H9 (cell line): ENCODE measurements at regions not wholly inside any gene's neighbourhood (a gene's known extent, or its start where the extent isn't known, plus 50 kb on each side); places are given as distances from the start of the nearest gene placed in this dataset.

Experiments used
- DNase-seq: peaks from one replicate; pipeline ENCODE4 v3.0.0-alpha.2; 2017
- H2AFZ ChIP-seq: one replicate; pipeline ENCODE4 v1.6.1; 2013; ENCODE audit warnings: mild to moderate bottlenecking, low read length, control low read depth, moderate library complexity
- H2AK5ac ChIP-seq: 2 replicates; pipeline ENCODE4 v1.6.1; 2013; ENCODE audit warnings: low read length, control low read depth, mixed read lengths; ENCODE audit not compliant: insufficient read length
- H2BK120ac ChIP-seq: one replicate; pipeline ENCODE4 v1.6.1; 2013; ENCODE audit warnings: low read depth, mild to moderate bottlenecking, low read length, control low read depth, inconsistent platforms; ENCODE audit not compliant: poor library complexity, severe bottlenecking
- H2BK12ac ChIP-seq: 2 replicates; pipeline ENCODE4 v1.6.1; 2013; ENCODE audit warnings: low read length, control low read depth, mixed read lengths, low read depth; ENCODE audit not compliant: insufficient read length
- H2BK15ac ChIP-seq: 2 replicates; pipeline ENCODE4 v1.6.1; 2013; ENCODE audit warnings: low read depth, low read length, control low read depth
- H2BK20ac ChIP-seq: one replicate; pipeline ENCODE4 v1.6.1; 2013; ENCODE audit warnings: low read depth, mild to moderate bottlenecking, low read length, control low read depth, inconsistent platforms; ENCODE audit not compliant: poor library complexity, severe bottlenecking
- H2BK5ac ChIP-seq: 2 replicates; pipeline ENCODE4 v1.6.1; 2013; ENCODE audit warnings: low read length, control low read depth, mixed read lengths; ENCODE audit not compliant: insufficient read length
- H3K14ac ChIP-seq: 2 replicates; pipeline ENCODE4 v1.6.1; 2013; ENCODE audit warnings: low read length, control low read depth; ENCODE audit not compliant: insufficient read depth
- H3K18ac ChIP-seq: 2 replicates; pipeline ENCODE4 v1.6.1; 2013; ENCODE audit warnings: low read depth, mild to moderate bottlenecking, mixed read lengths, low read length, control low read depth; ENCODE audit not compliant: insufficient read length
- H3K23ac ChIP-seq: 2 replicates; pipeline ENCODE4 v1.6.1; 2013; ENCODE audit warnings: low read length, control low read depth, mixed read lengths, low read depth; ENCODE audit not compliant: insufficient read length
- H3K23me2 ChIP-seq: 2 replicates; pipeline ENCODE4 v1.6.1; 2013; ENCODE audit warnings: low read depth, mild to moderate bottlenecking, mixed read lengths, low read length, control low read depth; ENCODE audit not compliant: insufficient read length, poor library complexity, severe bottlenecking
- H3K27ac ChIP-seq: 2 replicates; pipeline ENCODE4 v1.5.1; 2013; ENCODE audit warnings: low read length, control low read depth, mixed read lengths, low read depth; ENCODE audit not compliant: insufficient read length
- H3K27me3 ChIP-seq: 2 replicates; pipeline ENCODE4 v1.6.1; 2013; ENCODE audit warnings: low read length, control low read depth, inconsistent platforms; ENCODE audit not compliant: insufficient read depth
- H3K4ac ChIP-seq: 2 replicates; pipeline ENCODE4 v1.6.1; 2013; ENCODE audit warnings: low read depth, mild to moderate bottlenecking, control low read depth, inconsistent platforms, low read length, moderate library complexity
- H3K4me1 ChIP-seq: 2 replicates; pipeline ENCODE4 v1.6.1; 2013; ENCODE audit warnings: low read length, control low read depth, inconsistent platforms; ENCODE audit not compliant: insufficient read depth
- H3K4me2 ChIP-seq: 2 replicates; pipeline ENCODE4 v1.6.1; 2013; ENCODE audit warnings: low read length, control low read depth, mixed read lengths; ENCODE audit not compliant: insufficient read length, insufficient read depth
- H3K56ac ChIP-seq: 2 replicates; pipeline ENCODE4 v1.6.1; 2013; ENCODE audit warnings: low read depth, mild to moderate bottlenecking, mixed read lengths, low read length, control low read depth; ENCODE audit not compliant: insufficient read length
- H3K79me1 ChIP-seq: 2 replicates; pipeline ENCODE4 v1.6.1; 2013; ENCODE audit warnings: low read depth, mild to moderate bottlenecking, moderate library complexity, low read length, control low read depth, inconsistent platforms; ENCODE audit not compliant: insufficient read depth, poor library complexity, severe bottlenecking
- H3K79me2 ChIP-seq: 2 replicates; pipeline ENCODE4 v1.6.1; 2013; ENCODE audit warnings: low read length, control low read depth, inconsistent platforms; ENCODE audit not compliant: insufficient read depth
- H3K9ac ChIP-seq: 2 replicates; pipeline ENCODE4 v1.6.1; 2013; ENCODE audit warnings: low read length, control low read depth, mixed read lengths; ENCODE audit not compliant: insufficient read length; ENCODE audit errors: extremely low read depth
- H3K9me3 ChIP-seq: one replicate; pipeline ENCODE4 v1.6.1; 2013; ENCODE audit warnings: low read depth, low read length, inconsistent platforms; ENCODE audit not compliant: control insufficient read depth
- H3T11ph ChIP-seq: one replicate; pipeline ENCODE4 v1.6.1; 2013; ENCODE audit warnings: mild to moderate bottlenecking, low read length, control low read depth, inconsistent platforms
- H4K20me1 ChIP-seq: one replicate; pipeline ENCODE4 v1.6.1; 2013; ENCODE audit not compliant: control insufficient read depth, insufficient read length, insufficient read depth
- H4K5ac ChIP-seq: 2 replicates; pipeline ENCODE4 v1.6.1; 2013; ENCODE audit warnings: low read depth, mild to moderate bottlenecking, mixed read lengths, low read length, control low read depth; ENCODE audit not compliant: insufficient read length
- H4K8ac ChIP-seq: replicated peaks from 2 replicates; pipeline ENCODE4 v1.6.1; 2013; ENCODE audit warnings: low read length, control low read depth, mixed read lengths, low read depth; ENCODE audit not compliant: insufficient read length
- H4K91ac ChIP-seq: 2 replicates; pipeline ENCODE4 v1.6.1; 2013; ENCODE audit warnings: low read depth, mild to moderate bottlenecking, moderate library complexity, mixed read lengths, low read length, control low read depth; ENCODE audit not compliant: insufficient read length
- H3K27ac Mint-ChIP-seq, 3 experiments: 2 replicates in 2 of 3; 3 replicates in 1 of 3; pipeline ENCODE4 v1.8.0; 2020 to 2021; ENCODE audit warnings: mixed read lengths in 3 of 3, mild to moderate bottlenecking in 1 of 3, moderate library complexity in 1 of 3
- H3K27me3 Mint-ChIP-seq: 2 replicates; pipeline ENCODE4 v1.8.0; 2021; ENCODE audit warnings: low read depth, mild to moderate bottlenecking, moderate library complexity, mixed read lengths
- H3K36me3 Mint-ChIP-seq, 3 experiments: 2 replicates in 2 of 3; 3 replicates in 1 of 3; pipeline ENCODE4 v1.8.0; 2020 to 2021; ENCODE audit warnings: low read depth in 3 of 3, mixed read lengths in 3 of 3; ENCODE audit not compliant: insufficient read depth in 1 of 3
- H3K4me1 Mint-ChIP-seq, 2 experiments: 2 replicates each; pipeline ENCODE4 v1.8.0; 2020; ENCODE audit warnings: mixed read lengths in 2 of 2
- H3K4me3 Mint-ChIP-seq, 2 experiments: 2 replicates in 1 of 2; 3 replicates in 1 of 2; pipeline ENCODE4 v1.8.0; 2020 to 2021; ENCODE audit warnings: mild to moderate bottlenecking in 2 of 2, mixed read lengths in 2 of 2, moderate library complexity in 1 of 2
- H3K9me3 Mint-ChIP-seq, 2 experiments: 2 replicates in 1 of 2; 3 replicates in 1 of 2; pipeline ENCODE4 v1.8.0; 2020; ENCODE audit warnings: mild to moderate bottlenecking in 2 of 2, mixed read lengths in 2 of 2, moderate library complexity in 1 of 2
- WGBS: extraction: QIAGEN DNeasy Blood & Tissue Kit; methylation state at CpG from one replicate; pipeline ENCODE4 v1.1.7; 2013; ENCODE audit warnings: missing lambda C conversion rate, low lambda C conversion rate, mixed read lengths; ENCODE audit not compliant: insufficient read length; ENCODE audit errors: extremely low coverage; 5-methylcytosine and 5-hydroxymethylcytosine counted together
- TF ChIP-seq, protein P1 (sequence below): fragments of 200-600 bp; sonication (generic); conservative IDR thresholded peaks from 3 replicates; pipeline ENCODE4 v1.8.0; 2021; ENCODE audit warnings: antibody characterized with exemption, mild to moderate bottlenecking

DNA sequence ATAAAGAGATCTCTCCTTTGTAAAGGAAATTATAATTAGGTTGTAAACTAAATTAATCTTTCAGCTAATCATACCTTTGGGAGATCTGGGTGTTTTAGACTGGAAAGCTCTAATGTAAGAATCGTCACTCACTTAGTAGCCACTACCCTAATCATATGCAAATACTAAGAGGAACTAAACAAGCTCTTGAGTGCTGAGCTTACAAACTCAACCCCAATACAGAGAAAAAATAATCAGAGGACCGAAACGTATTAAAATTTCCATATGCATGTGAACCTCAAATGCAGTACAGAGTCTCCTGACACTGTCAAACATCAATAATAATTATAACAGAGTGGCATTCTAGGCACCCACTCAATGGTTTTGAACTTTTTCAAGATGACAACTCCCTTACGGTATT is 235.3 kb upstream of the FOXN3 start:
- Histone ChIP-seq H4K91ac (no peak overlapping the region), H2BK12ac (no peak overlapping the region), H3K4ac (no peak overlapping the region), H3K23me2 (no peaks in the 10 kb centered on the region), H3K23ac (no peak overlapping the region), H2BK15ac (no peak overlapping the region), H2AK5ac (no peak overlapping the region), H4K5ac (no peak overlapping the region), H3K4me2 (no peak overlapping the region), H3K9me3 (no peaks in the 10 kb centered on the region), H2AFZ (no peak overlapping the region), H3K79me1 (no peaks in the 10 kb centered on the region), H2BK5ac (no peak overlapping the region), H2BK20ac (no peak overlapping the region), H4K20me1 (no peaks in the 10 kb centered on the region), H3K18ac (no peak overlapping the region), H3K56ac (no peak overlapping the region), H2BK120ac (no peak overlapping the region), H3T11ph (no peak overlapping the region), H3K9ac (no peak overlapping the region), H4K8ac (no peak overlapping the region), H3K4me1 (no peaks in the 10 kb centered on the region), H3K27ac (no peak overlapping the region), H3K14ac (no peak overlapping the region), H3K27me3 (no peaks in the 10 kb centered on the region), H3K79me2 (no peaks in the 10 kb centered on the region)
- Mint-ChIP-seq H3K4me1 (peaks cover 10 to 12% of the 10 kb centered on the region in 2 experiments), H3K9me3 (peaks cover 4 to 15% of the 10 kb centered on the region in 2 experiments; a peak in 4 of 5 replicates), H3K4me3 (no peak overlapping the region; a peak in 1 of 5 replicates), H3K36me3 (peaks cover 4 to 5% (median 5%) of the 10 kb centered on the region in 3 experiments), H3K27ac (no peak overlapping the region), H3K27me3 (no peaks in the 10 kb centered on the region; the same call in 1 of the 2 replicates)
- WGBS, result no CpG with 5 or more reads among the region's 4 CpGs
- TF ChIP-seq, protein P1, sequence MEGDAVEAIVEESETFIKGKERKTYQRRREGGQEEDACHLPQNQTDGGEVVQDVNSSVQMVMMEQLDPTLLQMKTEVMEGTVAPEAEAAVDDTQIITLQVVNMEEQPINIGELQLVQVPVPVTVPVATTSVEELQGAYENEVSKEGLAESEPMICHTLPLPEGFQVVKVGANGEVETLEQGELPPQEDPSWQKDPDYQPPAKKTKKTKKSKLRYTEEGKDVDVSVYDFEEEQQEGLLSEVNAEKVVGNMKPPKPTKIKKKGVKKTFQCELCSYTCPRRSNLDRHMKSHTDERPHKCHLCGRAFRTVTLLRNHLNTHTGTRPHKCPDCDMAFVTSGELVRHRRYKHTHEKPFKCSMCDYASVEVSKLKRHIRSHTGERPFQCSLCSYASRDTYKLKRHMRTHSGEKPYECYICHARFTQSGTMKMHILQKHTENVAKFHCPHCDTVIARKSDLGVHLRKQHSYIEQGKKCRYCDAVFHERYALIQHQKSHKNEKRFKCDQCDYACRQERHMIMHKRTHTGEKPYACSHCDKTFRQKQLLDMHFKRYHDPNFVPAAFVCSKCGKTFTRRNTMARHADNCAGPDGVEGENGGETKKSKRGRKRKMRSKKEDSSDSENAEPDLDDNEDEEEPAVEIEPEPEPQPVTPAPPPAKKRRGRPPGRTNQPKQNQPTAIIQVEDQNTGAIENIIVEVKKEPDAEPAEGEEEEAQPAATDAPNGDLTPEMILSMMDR, result no peak
- no peak for DNase-seq
